ENCODE measurements at regions not wholly inside any gene's neighbourhood (a gene's known extent, or its start where the extent isn't known, plus 50 kb on each side); places are given as distances from the start of the nearest gene placed in this dataset.

GRCh38 chr6:133673056-133673455, 215.9 kb upstream of the TCF21 start:
- no peak for TF ChIP-seq ZNF138 (CRISPR knock-in tag; conservative IDR thresholded peaks at IDR 0.05)
- no peak for TF ChIP-seq CTCF (IDR thresholded peaks at IDR 0.05)
- no peak for TF ChIP-seq ZNF263 (CRISPR knock-in tag; IDR thresholded peaks at IDR 0.05; ENCODE audit: low read depth)
- no peak for TF ChIP-seq SP1 (CRISPR knock-in tag; conservative IDR thresholded peaks at IDR 0.05)
- TF ChIP-seq, protein P1, sequence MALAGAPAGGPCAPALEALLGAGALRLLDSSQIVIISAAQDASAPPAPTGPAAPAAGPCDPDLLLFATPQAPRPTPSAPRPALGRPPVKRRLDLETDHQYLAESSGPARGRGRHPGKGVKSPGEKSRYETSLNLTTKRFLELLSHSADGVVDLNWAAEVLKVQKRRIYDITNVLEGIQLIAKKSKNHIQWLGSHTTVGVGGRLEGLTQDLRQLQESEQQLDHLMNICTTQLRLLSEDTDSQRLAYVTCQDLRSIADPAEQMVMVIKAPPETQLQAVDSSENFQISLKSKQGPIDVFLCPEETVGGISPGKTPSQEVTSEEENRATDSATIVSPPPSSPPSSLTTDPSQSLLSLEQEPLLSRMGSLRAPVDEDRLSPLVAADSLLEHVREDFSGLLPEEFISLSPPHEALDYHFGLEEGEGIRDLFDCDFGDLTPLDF (CRISPR knock-in tag; IDR thresholded peaks at IDR 0.05): no peak
- TF ChIP-seq ZNF121 (CRISPR knock-in tag; IDR thresholded peaks at IDR 0.05): no peak
- no peak for TF ChIP-seq SMAD4 (CRISPR knock-in tag; IDR thresholded peaks at IDR 0.05)
- TF ChIP-seq KAT7 (CRISPR knock-in tag; IDR thresholded peaks at IDR 0.05; ENCODE audit: borderline replicate concordance): no peak
